Sciatic nerve (tissue), 2 donors: ENCODE measurements at regions not wholly inside any gene's neighbourhood (a gene's known extent, or its start where the extent isn't known, plus 50 kb on each side); places are given as distances from the start of the nearest gene placed in this dataset. TPM values are rescaled to one million over a fixed set of nuclear protein-coding genes. Genes with fewer than 3 reads are reported as not detected.
A peak's percentile ranks its signal among the peaks of the same experiment; 100 is the strongest.

ENCODE experiments used
- ATAC-seq: fragments of 200-7000 bp; cut with Tn5 transposase; one replicate; pipeline ENCODE4 v1.9.1; 2020; ENCODE audit warnings: mild to moderate bottlenecking, moderate library complexity
- DNase-seq: peaks from one replicate; pipeline ENCODE4 v3.0.0-alpha.2; 2020; ENCODE audit warnings: low spot score
- intact Hi-C: fragments of 100-400 bp; cut with DNase I; formaldehyde crosslinking; loops from one replicate; pipeline ENCODE4 v1.14.2; 2022
- microRNA-seq: library from miRNA; unstranded; fragments of <30 nt; microRNA quantifications from one replicate; pipeline ENCODE4 v1.2.0, GENCODE V29; 2020
- donor health status: DM: no; HTN: no; CAD: no.
- donor health status: DM: no; HTN: no; CAD: no.

DNA sequence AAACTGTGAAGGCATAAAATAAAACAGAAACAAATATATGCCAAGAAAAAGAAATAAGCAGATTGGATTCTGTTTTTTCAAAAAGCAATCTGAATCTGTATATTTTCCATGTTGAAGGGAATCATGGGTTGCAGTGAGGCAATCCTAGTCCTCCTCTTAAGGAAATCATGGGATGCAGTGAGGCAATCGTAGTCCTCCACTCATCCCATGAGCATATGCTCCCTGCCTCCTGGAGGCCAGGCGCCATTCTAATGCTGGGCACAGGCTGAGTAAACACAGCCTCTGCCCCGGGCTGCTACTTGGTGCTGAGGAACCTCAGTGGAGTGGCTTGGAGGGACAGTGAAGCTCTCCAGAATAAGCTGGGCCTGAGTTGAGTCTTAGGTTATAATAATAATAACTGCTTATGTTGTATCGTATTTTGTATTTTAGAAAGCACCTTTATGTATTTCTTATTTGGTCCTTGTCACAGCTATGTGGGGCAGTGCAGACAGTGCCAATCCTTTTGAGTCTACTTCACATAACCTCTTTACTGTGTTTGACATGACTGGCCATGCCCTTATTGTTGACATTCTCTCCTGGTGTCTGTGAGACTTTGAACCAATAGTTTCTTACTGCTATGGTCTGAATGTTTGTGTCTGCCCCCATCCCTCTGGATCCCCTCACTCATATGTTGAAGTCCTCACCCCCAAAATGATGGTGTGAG is 56.6 kb upstream of the CITED2 start:
- DNase-seq, result no peak
- intact Hi-C loops, result no loop called here
- ATAC-seq, result peak; percentile 79

DNA sequence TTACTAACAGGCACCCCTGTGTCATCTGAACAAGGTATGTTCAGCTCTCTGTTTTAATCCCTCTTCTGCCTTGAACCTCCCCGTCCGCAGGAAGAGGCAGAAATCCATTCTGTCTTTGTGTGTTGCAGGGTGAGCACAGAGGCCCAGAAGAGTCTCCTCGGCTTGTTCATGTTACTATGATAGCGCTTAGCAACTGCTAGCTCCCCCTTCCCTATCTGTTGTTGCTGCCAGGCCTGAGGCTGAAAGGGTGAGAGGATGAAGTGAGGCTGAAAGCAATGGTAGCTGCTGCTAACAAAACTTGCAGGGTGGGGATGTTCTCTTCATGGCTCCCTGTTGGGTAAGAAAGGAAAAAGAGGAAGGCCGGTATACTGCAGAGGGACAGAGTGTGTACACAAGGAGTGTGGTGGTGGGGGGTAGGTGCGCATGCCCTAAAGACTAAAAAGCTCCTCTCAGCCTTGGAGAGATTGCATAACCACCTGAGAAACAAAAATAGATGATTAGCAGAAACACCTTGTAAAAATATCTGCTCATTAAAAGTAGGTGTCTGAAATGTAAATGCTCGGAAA is 55.2 kb upstream of the CITED2 start:
- DNase-seq (no peak), ATAC-seq (no peak)
- intact Hi-C loops, result no loop called here

DNA sequence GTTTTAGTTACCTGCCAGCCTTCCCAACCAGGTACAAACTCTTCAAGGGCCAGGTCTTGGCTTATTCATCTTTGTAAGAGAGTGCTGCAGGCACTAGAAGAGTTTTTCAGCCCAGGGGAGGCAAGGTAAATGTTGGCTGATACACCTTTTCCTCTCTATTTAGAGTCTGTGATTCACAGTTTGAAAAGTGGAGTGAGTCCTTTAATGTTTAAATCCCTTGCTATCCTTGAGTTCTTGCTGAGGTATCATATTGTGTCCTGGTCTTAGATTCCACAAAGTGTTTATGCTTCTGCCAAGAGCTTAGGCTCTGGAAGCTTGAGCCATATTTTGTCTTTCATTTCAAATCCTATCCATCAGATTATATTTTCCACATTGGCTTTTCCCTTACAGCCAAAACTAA is 52.8 kb upstream of the CITED2 start:
- ATAC-seq (no peak), DNase-seq (no peak)
- intact Hi-C loops, result no loop called here

DNA sequence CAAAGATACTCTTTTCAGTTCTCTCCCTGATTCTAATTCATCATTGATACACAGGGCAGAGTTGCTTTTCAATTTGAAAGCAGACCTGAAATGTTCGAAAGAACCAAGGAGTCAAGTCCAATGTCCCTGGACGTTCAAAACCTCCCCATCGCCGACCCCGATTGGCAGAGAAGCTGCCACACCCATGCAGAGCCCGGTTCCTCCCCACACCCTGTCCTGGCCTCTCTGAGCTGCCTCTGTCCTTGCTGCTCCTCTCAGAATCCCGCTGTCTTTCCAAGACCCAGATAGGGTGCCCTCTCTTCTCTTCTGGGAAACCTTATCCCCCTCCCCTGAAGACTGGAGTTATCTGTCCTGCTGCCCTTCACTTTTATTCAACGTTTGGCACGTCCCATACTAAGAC is 52.3 kb upstream of the CITED2 start:
- no peak for ATAC-seq
- no peak for DNase-seq
- intact Hi-C loops, result no loop called here

DNA sequence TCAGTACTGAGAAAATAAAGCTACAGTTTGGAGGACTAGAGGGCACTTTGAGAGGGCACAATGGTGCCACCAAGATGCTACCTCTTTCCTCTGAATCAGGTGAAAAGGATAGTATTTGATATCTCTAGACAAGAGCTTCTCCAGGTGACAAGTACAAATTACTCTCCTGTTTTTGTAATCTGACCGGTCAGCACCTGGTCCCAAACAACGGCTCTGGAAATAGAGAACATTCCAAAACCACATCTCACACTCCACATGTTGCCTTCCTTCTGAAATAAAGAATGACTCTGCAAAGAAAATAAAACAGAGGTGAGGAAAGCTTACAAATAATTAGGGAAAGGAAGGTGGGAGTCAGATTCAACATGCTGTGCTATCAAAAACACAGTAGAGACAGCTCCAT is 51.3 kb upstream of the CITED2 start:
- ATAC-seq, result no peak
- intact Hi-C loops, result no loop called here
- no peak for DNase-seq

DNA sequence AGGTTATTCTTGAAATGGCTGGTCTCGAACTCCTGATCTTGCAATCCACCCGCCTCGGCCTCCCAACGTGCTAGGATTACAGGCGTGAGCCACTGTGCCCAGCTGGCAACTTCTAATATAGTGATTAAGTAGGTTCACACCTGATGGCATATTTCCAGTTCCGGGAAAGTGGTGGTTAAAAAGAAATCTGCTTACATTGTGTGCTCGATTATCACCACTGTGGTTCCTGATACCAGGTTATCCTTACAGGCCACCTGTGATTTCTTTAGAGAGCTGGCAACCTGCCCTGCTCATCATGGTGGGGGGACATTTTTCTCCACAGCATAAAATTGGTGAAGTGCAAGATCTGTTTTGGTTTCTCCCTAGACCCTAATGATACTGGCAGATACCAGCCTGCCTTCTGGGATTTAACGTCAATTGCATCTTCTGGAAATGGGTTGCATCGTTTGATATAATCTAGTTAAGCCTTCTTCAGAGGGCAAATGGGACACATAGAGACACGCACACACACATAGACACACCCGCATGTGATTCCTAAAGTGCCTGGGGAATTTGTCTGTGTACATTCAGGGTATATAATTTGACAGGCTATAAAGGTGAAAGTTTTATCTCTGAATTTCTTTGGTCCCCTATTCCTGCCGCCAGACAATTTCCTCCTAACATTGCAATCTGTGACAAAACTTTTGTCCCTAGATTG is 49.7 kb upstream of the CITED2 start:
- no peak for DNase-seq
- intact Hi-C loops, result no loop called here
- ATAC-seq, result no peak

Small RNA genes lying in the stretch of these regions (microRNA-seq; reads per million reads assigned to microRNA genes)
- gene MIR3668, result not detected
- not detected for gene MIR4465
